ENCODE measurements at regions not wholly inside any gene's neighbourhood (a gene's known extent, or its start where the extent isn't known, plus 50 kb on each side); places are given as distances from the start of the nearest gene placed in this dataset.

GRCh38 chr4:114116861-114117260 is 137.4 kb upstream of the ARSJ start:
- Mint-ChIP-seq H3K27me3 (ENCODE audit: low read depth in 3 of 3) (peaks cover 0 to 4% (median 0%) of the 10 kb centered on the region in 3 donors), H3K9me3 (peaks cover 0 to 2% (median under 1%) of the 10 kb centered on the region in 7 donors), H3K4me3 (no peak overlapping the region), H3K4me1 (no peaks in the 10 kb centered on the region), H3K27ac (no peak overlapping the region), H3K36me3 (no peaks in the 10 kb centered on the region)
- no peak overlapping the region for H3K27ac ChIP-seq (ENCODE audit: low read depth in 1 of 2, low read length in 2 of 2)
- WGBS (ENCODE audit: insufficient coverage): no CpG with 5 or more reads among the region's 2 CpGs
- no peak overlapping the region for H3K4me2 ChIP-seq (replicated peaks; ENCODE audit: extremely low read depth, low read length, poor library complexity, severe bottlenecking)
- H2AFZ ChIP-seq (ENCODE audit: insufficient read depth, low read depth, low read length, poor library complexity, severe bottlenecking): no peak overlapping the region
- H3K27me3 ChIP-seq (ENCODE audit: control insufficient read depth in 2 of 2, insufficient read depth in 2 of 2, low read length in 2 of 2): no peaks in the 10 kb centered on the region
- DNase-seq: no peak
- no peak overlapping the region for H3K9ac ChIP-seq (ENCODE audit: insufficient read depth, low read length, poor library complexity, severe bottlenecking)
- no peak for TF ChIP-seq CTCF (IDR thresholded peaks at IDR 0.05)
- H3K4me1 ChIP-seq (ENCODE audit: control insufficient read depth in 1 of 2, insufficient read depth in 2 of 2, low read length in 2 of 2): no peaks in the 10 kb centered on the region
- no peaks in the 10 kb centered on the region for H4K20me1 ChIP-seq (ENCODE audit: insufficient read depth, low read length)
- H3K79me2 ChIP-seq (ENCODE audit: insufficient read depth, low read length): no peaks in the 10 kb centered on the region
- H3K4me3 ChIP-seq (replicated peaks in 1 of 3; ENCODE audit: low read depth in 2 of 3, low read length in 3 of 3): no peak overlapping the region
- H3K9me3 ChIP-seq (replicated peaks in 1 of 2; ENCODE audit: control insufficient read depth in 1 of 2, insufficient read depth in 1 of 2, low read length in 2 of 2): no peaks in the 10 kb centered on the region
- intact Hi-C loops (cut with micrococcal nuclease): no loop called here
- H3K36me3 ChIP-seq (replicated peaks in 1 of 2; ENCODE audit: control insufficient read depth in 1 of 2, insufficient read depth in 2 of 2, low read length in 2 of 2): no peaks in the 10 kb centered on the region

- H3K36me3 ChIP-seq (replicated peaks in 1 of 2; ENCODE audit: control insufficient read depth in 1 of 2, insufficient read depth in 2 of 2, low read length in 2 of 2): no peaks in the 10 kb centered on the region
- H3K36me3 Mint-ChIP-seq: no peaks in the 10 kb centered on the region
- no peak for TF ChIP-seq CTCF (IDR thresholded peaks at IDR 0.05)
- no peaks in the 10 kb centered on the region for H3K79me2 ChIP-seq (ENCODE audit: insufficient read depth, low read length)
- intact Hi-C loops (cut with micrococcal nuclease): no loop called here
- no peak overlapping the region for H3K27ac ChIP-seq (ENCODE audit: low read depth in 1 of 2, low read length in 2 of 2)
- no peak for DNase-seq
- H3K4me2 ChIP-seq (replicated peaks; ENCODE audit: extremely low read depth, low read length, poor library complexity, severe bottlenecking): no peak overlapping the region
- no peaks in the 10 kb centered on the region for H3K4me1 Mint-ChIP-seq
- peaks cover 0 to 4% (median 0%) of the 10 kb centered on the region in 3 donors for H3K27me3 Mint-ChIP-seq (ENCODE audit: low read depth in 3 of 3)
- H3K27ac Mint-ChIP-seq: no peak overlapping the region
- H3K27me3 ChIP-seq (ENCODE audit: control insufficient read depth in 2 of 2, insufficient read depth in 2 of 2, low read length in 2 of 2): no peaks in the 10 kb centered on the region
- H2AFZ ChIP-seq (ENCODE audit: insufficient read depth, low read depth, low read length, poor library complexity, severe bottlenecking): no peak overlapping the region
- no CpG with 5 or more reads among the region's 1 CpG for WGBS (ENCODE audit: insufficient coverage)
- no peaks in the 10 kb centered on the region for H3K4me1 ChIP-seq (ENCODE audit: control insufficient read depth in 1 of 2, insufficient read depth in 2 of 2, low read length in 2 of 2)
- no peaks in the 10 kb centered on the region for H4K20me1 ChIP-seq (ENCODE audit: insufficient read depth, low read length)
- peaks cover 2 to 8% (median 5%) of the 10 kb centered on the region in 7 donors for H3K9me3 Mint-ChIP-seq
- no peak overlapping the region for H3K9ac ChIP-seq (ENCODE audit: insufficient read depth, low read length, poor library complexity, severe bottlenecking)
- no peak overlapping the region for H3K4me3 Mint-ChIP-seq
- no peak overlapping the region for H3K4me3 ChIP-seq (replicated peaks in 1 of 3; ENCODE audit: low read depth in 2 of 3, low read length in 3 of 3)
- peaks cover 0 to 5% of the 10 kb centered on the region in 2 donors for H3K9me3 ChIP-seq (replicated peaks in 1 of 2; ENCODE audit: control insufficient read depth in 1 of 2, insufficient read depth in 1 of 2, low read length in 2 of 2)
Observed at GRCh38 chr4:114121221-114121620, 141.8 kb upstream of the ARSJ start.

Measured in CD14-positive monocyte (primary cell).